RWPE2 (cell line): ENCODE measurements at regions not wholly inside any gene's neighbourhood (a gene's known extent, or its start where the extent isn't known, plus 50 kb on each side); places are given as distances from the start of the nearest gene placed in this dataset.

Experiments
- ATAC-seq: fragments of 200-7000 bp; cut with Tn5 transposase; 3 replicates; pipeline ENCODE4 v1.9.1; 2021; ENCODE audit warnings: low read depth
- DNase-seq: peaks from one replicate; pipeline ENCODE4 v3.0.0-alpha.2; 2020; ENCODE audit warnings: low spot score
- H3K27ac ChIP-seq: fragments of 450-650 bp; 2 replicates; pipeline ENCODE4 v1.5.1; 2017; ENCODE audit warnings: mild to moderate bottlenecking; ENCODE audit not compliant: poor library complexity, severe bottlenecking
- H3K27me3 ChIP-seq: fragments of 250-450 bp; sonication (Bioruptor Pico); 2 replicates; pipeline ENCODE4 v1.5.1; 2021; ENCODE audit warnings: mild to moderate bottlenecking, moderate library complexity; ENCODE audit not compliant: insufficient read depth, poor library complexity, severe bottlenecking
- H3K36me3 ChIP-seq: fragments of 250-450 bp; sonication (Bioruptor Pico); 2 replicates; pipeline ENCODE4 v1.5.1; 2020; ENCODE audit warnings: low read depth, mild to moderate bottlenecking, moderate library complexity
- H3K4me1 ChIP-seq: fragments of 250-450 bp; sonication (Bioruptor Pico); 2 replicates; pipeline ENCODE4 v1.5.1; 2021; ENCODE audit warnings: mild to moderate bottlenecking, moderate library complexity; ENCODE audit not compliant: insufficient read depth, poor library complexity, severe bottlenecking
- H3K4me3 ChIP-seq: fragments of 250-450 bp; sonication (Bioruptor Pico); 2 replicates; pipeline ENCODE4 v1.5.1; 2021; ENCODE audit warnings: mild to moderate bottlenecking, moderate library complexity; ENCODE audit not compliant: severe bottlenecking
- H3K9me3 ChIP-seq: fragments of 250-450 bp; sonication (Bioruptor Pico); 2 replicates; pipeline ENCODE4 v1.5.1; 2021; ENCODE audit warnings: mild to moderate bottlenecking, moderate library complexity; ENCODE audit not compliant: severe bottlenecking
- TF ChIP-seq, protein P1 (sequence below): fragments of 450-650 bp; IDR thresholded peaks from one replicate; pipeline ENCODE4 v1.5.1; 2017; ENCODE audit warnings: mild to moderate bottlenecking, moderate library complexity; ENCODE audit not compliant: poor library complexity, severe bottlenecking

DNA sequence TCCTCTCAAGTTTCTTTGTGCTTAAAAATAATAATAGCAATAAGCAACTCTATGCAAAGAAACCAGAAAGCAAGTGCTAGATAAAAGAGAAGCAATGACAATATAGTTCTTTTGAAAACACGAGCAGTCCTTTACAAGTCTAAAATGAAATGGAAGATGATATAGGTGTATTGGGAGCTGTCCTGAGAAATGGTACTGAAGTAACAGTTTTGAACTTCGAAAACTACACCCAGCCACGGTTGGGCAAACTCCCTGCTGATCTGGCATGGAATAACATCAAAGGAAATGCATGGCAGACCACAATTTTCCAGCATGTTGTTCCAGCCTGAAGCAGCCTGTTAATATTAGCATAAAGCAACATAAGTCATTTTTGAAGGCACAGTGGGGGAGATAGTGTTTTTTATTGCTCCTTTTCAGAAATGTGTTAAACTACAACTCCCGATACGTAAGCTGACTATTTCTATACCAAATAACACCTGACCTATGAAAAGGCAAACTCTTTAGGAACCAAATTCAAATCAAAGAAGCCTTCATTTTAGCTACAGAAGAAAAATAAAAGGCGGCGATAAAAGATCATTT lies 596.1 kb upstream of the KLHL29 start:
- no peak for ATAC-seq
- no peak overlapping the region for H3K4me3 ChIP-seq
- H3K27me3 ChIP-seq = no peaks in the 10 kb centered on the region
- H3K4me1 ChIP-seq = no peaks in the 10 kb centered on the region
- DNase-seq = no peak
- no peaks in the 10 kb centered on the region for H3K36me3 ChIP-seq
- TF ChIP-seq, protein P1, sequence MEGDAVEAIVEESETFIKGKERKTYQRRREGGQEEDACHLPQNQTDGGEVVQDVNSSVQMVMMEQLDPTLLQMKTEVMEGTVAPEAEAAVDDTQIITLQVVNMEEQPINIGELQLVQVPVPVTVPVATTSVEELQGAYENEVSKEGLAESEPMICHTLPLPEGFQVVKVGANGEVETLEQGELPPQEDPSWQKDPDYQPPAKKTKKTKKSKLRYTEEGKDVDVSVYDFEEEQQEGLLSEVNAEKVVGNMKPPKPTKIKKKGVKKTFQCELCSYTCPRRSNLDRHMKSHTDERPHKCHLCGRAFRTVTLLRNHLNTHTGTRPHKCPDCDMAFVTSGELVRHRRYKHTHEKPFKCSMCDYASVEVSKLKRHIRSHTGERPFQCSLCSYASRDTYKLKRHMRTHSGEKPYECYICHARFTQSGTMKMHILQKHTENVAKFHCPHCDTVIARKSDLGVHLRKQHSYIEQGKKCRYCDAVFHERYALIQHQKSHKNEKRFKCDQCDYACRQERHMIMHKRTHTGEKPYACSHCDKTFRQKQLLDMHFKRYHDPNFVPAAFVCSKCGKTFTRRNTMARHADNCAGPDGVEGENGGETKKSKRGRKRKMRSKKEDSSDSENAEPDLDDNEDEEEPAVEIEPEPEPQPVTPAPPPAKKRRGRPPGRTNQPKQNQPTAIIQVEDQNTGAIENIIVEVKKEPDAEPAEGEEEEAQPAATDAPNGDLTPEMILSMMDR = no peak
- H3K9me3 ChIP-seq = no peaks in the 10 kb centered on the region
- H3K27ac ChIP-seq = no peak overlapping the region

DNA sequence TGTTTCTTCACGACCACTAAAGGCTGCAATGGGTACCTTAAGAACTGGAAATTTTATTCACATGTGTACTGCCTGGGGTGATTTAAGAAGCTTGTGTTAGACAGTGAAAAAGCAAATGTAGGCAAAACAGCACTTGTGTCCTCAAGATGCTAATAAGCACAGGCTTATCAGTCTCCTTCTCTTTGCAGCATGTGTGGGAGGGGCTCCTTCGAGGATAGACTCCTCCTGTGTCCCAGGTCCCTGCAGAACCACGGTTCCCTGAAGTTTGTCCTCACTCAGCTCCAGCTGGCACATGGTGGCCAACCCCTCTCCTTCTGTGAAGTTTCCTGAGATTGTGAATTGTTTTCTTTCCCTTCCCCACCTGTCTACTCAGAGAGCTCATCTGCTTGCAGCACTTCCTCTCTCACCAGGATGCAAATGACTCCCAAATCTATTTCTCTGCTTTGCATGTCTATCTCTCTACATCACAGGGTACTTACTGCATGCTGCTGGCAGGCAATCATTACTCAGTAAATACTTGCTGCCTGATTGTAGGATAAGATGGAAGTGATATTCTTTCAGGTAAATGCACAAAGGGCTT lies 589.6 kb upstream of the KLHL29 start:
- no peak for DNase-seq
- ATAC-seq = no peak
- no peaks in the 10 kb centered on the region for H3K27me3 ChIP-seq
- H3K27ac ChIP-seq = no peak overlapping the region
- no peak overlapping the region for H3K4me3 ChIP-seq
- no peaks in the 10 kb centered on the region for H3K36me3 ChIP-seq
- no peaks in the 10 kb centered on the region for H3K4me1 ChIP-seq
- no peaks in the 10 kb centered on the region for H3K9me3 ChIP-seq
- TF ChIP-seq, protein P1 = no peak

- DNase-seq = no peak
- no peak for ATAC-seq
- H3K4me1 ChIP-seq = no peaks in the 10 kb centered on the region
- H3K36me3 ChIP-seq = no peaks in the 10 kb centered on the region
- no peaks in the 10 kb centered on the region for H3K9me3 ChIP-seq
- H3K27me3 ChIP-seq = no peaks in the 10 kb centered on the region
- TF ChIP-seq, protein P1 = no peak
- H3K4me3 ChIP-seq = no peak overlapping the region
- no peak overlapping the region for H3K27ac ChIP-seq
These were observed 586.6 kb upstream of the KLHL29 start for GRCh38 chr2:22798386-22798785.

DNA sequence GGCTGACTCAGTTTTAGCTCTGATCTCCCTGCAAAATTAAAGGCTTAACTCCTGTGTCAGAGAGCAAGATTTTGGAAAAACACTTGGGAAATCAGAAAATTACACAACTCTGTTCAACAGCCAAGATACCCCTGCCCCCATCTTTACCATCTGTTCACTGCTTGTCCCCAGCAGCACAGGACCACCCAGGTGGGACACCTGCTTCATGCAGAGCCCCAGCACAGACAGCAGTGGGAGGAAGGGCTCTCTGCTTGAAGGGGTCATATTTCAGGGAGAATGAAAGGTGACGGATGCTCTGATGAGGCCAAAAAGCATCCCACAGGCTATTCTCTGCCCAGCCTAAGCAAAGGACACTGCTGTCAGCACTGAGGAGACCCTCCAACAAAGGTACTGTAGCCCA lies 584.6 kb upstream of the KLHL29 start:
- DNase-seq (no peak), ATAC-seq (no peak)
- Histone ChIP-seq H3K9me3 (no peaks in the 10 kb centered on the region), H3K27ac (no peak overlapping the region), H3K27me3 (no peaks in the 10 kb centered on the region), H3K4me1 (no peaks in the 10 kb centered on the region), H3K36me3 (no peaks in the 10 kb centered on the region), H3K4me3 (no peak overlapping the region)
- TF ChIP-seq, protein P1 = no peak

GRCh38 chr2:22801071-22801470 lies 583.9 kb upstream of the KLHL29 start:
- Histone ChIP-seq H3K36me3 (no peaks in the 10 kb centered on the region), H3K27ac (no peak overlapping the region), H3K4me1 (no peaks in the 10 kb centered on the region), H3K27me3 (no peaks in the 10 kb centered on the region), H3K4me3 (no peak overlapping the region), H3K9me3 (no peaks in the 10 kb centered on the region)
- TF ChIP-seq, protein P1 = no peak
- DNase-seq = no peak
- ATAC-seq = no peak
